ENCODE measurements at regions not wholly inside any gene's neighbourhood (a gene's known extent, or its start where the extent isn't known, plus 50 kb on each side); places are given as distances from the start of the nearest gene placed in this dataset.
A peak's percentile ranks its signal among the peaks of the same experiment; 100 is the strongest.

DNA sequence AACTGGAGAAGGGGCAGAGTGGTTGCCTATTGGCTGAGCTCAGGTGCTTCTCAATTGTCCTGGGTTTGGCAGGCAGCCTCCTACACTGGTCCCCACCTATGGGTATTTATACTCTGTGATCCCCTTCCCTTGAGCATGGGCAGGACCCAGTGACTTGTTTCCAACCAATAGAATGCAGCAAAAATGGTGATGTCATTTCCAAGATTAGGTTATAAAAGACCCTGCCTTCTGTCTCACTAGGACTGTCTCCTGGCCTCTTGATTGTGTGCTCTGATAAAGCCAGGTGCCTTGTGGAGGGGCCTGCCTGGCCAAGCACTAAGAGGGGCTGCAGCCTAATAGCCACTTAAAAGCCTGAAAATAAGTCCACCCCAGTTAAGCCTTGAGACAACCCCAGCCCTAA is 76.1 kb downstream of the MSX2 start:
- DNase-seq (ENCODE audit: low spot score) = no peak
- TF ChIP-seq, protein P1, sequence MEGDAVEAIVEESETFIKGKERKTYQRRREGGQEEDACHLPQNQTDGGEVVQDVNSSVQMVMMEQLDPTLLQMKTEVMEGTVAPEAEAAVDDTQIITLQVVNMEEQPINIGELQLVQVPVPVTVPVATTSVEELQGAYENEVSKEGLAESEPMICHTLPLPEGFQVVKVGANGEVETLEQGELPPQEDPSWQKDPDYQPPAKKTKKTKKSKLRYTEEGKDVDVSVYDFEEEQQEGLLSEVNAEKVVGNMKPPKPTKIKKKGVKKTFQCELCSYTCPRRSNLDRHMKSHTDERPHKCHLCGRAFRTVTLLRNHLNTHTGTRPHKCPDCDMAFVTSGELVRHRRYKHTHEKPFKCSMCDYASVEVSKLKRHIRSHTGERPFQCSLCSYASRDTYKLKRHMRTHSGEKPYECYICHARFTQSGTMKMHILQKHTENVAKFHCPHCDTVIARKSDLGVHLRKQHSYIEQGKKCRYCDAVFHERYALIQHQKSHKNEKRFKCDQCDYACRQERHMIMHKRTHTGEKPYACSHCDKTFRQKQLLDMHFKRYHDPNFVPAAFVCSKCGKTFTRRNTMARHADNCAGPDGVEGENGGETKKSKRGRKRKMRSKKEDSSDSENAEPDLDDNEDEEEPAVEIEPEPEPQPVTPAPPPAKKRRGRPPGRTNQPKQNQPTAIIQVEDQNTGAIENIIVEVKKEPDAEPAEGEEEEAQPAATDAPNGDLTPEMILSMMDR (IDR thresholded peaks at IDR 0.05; ENCODE audit: borderline replicate concordance, control extremely low read depth, extremely low read depth, insufficient read depth, missing control alignments) = no peak
- in situ Hi-C loops (cut with MboI; ENCODE audit: low sequenced_read_pairs, unreplicated experiment) = no loop called here

DNA sequence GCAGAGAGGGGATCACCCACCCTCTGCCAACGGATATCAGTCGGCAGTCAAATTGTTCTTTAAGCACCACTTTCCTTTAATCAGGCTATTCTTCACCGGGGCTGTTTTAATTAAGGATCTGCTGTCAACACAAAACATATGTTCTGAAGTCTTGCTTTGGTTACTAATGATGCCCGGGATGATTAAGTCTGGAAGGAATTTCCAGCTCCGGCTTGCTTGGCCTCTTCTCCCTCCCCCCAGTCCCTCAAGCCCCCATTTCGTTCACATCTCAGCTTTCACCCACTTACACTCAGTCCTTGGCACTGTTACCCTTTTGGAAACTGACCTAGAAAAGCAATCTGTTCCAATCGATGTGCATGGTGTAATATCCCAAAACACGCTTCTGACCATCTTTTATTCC is 74.7 kb downstream of the MSX2 start:
- in situ Hi-C loops (cut with MboI; ENCODE audit: low sequenced_read_pairs, unreplicated experiment) = loop anchor here (25.0 kb wide), 1 partner anchor 387 kb away; no protein-coding TSS in a partner anchor
- DNase-seq (ENCODE audit: low spot score) = no peak
- TF ChIP-seq, protein P1 (IDR thresholded peaks at IDR 0.05; ENCODE audit: borderline replicate concordance, control extremely low read depth, extremely low read depth, insufficient read depth, missing control alignments) = no peak

GRCh38 chr5:174798551-174798951 is 74.2 kb downstream of the MSX2 start:
- DNase-seq (ENCODE audit: low spot score) = no peak
- in situ Hi-C loops (cut with MboI; ENCODE audit: low sequenced_read_pairs, unreplicated experiment) = loop anchor here (25.0 kb wide), 1 partner anchor 386 kb away; no protein-coding TSS in a partner anchor

GRCh38 chr5:174796711-174797192 is 72.4 kb downstream of the MSX2 start:
- in situ Hi-C loops (cut with MboI; ENCODE audit: low sequenced_read_pairs, unreplicated experiment) = loop anchor here (25.0 kb wide), 1 partner anchor 384 kb away; no protein-coding TSS in a partner anchor
- TF ChIP-seq, protein P1 (IDR thresholded peaks at IDR 0.05; ENCODE audit: borderline replicate concordance, control extremely low read depth, extremely low read depth, insufficient read depth, missing control alignments) = no peak
- no peak for DNase-seq (ENCODE audit: low spot score)

More at GRCh38 chr5:174798551-174798951, 74.2 kb downstream of the MSX2 start:
- TF ChIP-seq, protein P1 (IDR thresholded peaks at IDR 0.05; ENCODE audit: borderline replicate concordance, control extremely low read depth, extremely low read depth, insufficient read depth, missing control alignments) = no peak

- in situ Hi-C loops (cut with MboI; ENCODE audit: low sequenced_read_pairs, unreplicated experiment) = loop anchor here (25.0 kb wide), 1 partner anchor 383 kb away; no protein-coding TSS in a partner anchor
- TF ChIP-seq, protein P1 (IDR thresholded peaks at IDR 0.05; ENCODE audit: borderline replicate concordance, control extremely low read depth, extremely low read depth, insufficient read depth, missing control alignments) = no peak
- DNase-seq (ENCODE audit: low spot score) = no peak
These were observed 70.7 kb downstream of the MSX2 start for GRCh38 chr5:174794931-174795672.

DNA sequence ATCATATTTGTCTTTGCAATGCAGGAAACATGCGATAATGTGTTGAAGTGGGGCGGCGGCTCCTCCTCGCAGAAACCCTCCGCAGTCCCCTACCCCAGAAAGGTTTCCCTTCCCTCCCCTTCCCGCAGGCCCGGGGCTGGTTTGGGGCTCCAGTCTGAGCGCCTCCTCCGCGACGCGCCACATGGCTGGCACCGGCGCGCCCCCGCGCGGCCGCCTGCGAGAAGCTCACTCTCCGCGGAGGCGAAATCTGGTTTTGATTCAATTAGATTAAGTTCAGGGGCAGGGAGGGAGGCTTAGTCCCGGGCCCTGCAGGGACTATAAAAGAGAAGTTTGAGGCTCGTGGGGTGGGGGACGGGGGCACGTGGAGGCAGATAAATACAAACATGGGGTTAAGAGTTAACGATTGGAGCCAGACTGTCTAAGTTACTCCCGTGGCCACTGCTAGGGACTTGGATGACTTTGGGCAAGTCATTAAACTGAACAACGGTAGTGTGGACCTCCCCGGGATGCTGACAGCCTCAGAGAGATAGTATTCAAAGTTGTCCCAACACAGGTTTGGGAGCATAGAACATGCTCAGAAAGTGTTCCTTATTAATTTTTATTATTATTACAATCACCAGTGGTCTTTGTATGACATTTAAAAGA is 69.4 kb downstream of the MSX2 start:
- TF ChIP-seq, protein P1 (IDR thresholded peaks at IDR 0.05; ENCODE audit: borderline replicate concordance, control extremely low read depth, extremely low read depth, insufficient read depth, missing control alignments) = peak; percentile 94
- in situ Hi-C loops (cut with MboI; ENCODE audit: low sequenced_read_pairs, unreplicated experiment) = loop anchor here (25.0 kb wide), 1 partner anchor 382 kb away; no protein-coding TSS in a partner anchor
- peak; percentile 82 for DNase-seq (ENCODE audit: low spot score)

All from GM13976 (cell line).